CD4-positive, CD25-positive, alpha-beta regulatory T cell (primary cell): ENCODE measurements at regions not wholly inside any gene's neighbourhood (a gene's known extent, or its start where the extent isn't known, plus 50 kb on each side); places are given as distances from the start of the nearest gene placed in this dataset.
A peak's percentile ranks its signal among the peaks of the same experiment; 100 is the strongest.

Experiments
- ATAC-seq, 2 donors: fragments of 150-1000 bp; cut with Tn5 transposase; one replicate each; pipeline ENCODE4 v1.10.0; 2021; ENCODE audit warnings: low read depth in 2 of 2, moderate number of reproducible peaks in 2 of 2, moderate library complexity in 1 of 2
- DNase-seq, 3 donors: peaks; one replicate each; pipeline versions ENCODE4 v3.0.0 to v3.0.0-alpha.2; 2012 to 2022; ENCODE audit warnings: mixed read lengths in 1 of 3
- H3K27ac ChIP-seq: one replicate; pipeline ENCODE4 v1.7.0; 2013; ENCODE audit warnings: mild to moderate bottlenecking, low read length; ENCODE audit not compliant: insufficient read depth, poor library complexity, severe bottlenecking
- H3K27me3 ChIP-seq: one replicate; pipeline ENCODE4 v1.7.0; 2013; ENCODE audit warnings: low read length; ENCODE audit not compliant: control insufficient read depth, insufficient read depth
- H3K36me3 ChIP-seq: one replicate; pipeline ENCODE4 v1.7.0; 2013; ENCODE audit warnings: mild to moderate bottlenecking, low read length, moderate library complexity; ENCODE audit not compliant: control insufficient read depth, insufficient read depth
- H3K4me1 ChIP-seq: 2 replicates; pipeline ENCODE4 v1.7.0; 2013; ENCODE audit warnings: mild to moderate bottlenecking, low read length; ENCODE audit not compliant: insufficient read depth, control insufficient read depth, poor library complexity, severe bottlenecking
- H3K4me3 ChIP-seq: one replicate; pipeline ENCODE4 v1.7.0; 2013; ENCODE audit warnings: low read depth, mild to moderate bottlenecking, low read length, moderate library complexity
- H3K9me3 ChIP-seq, 2 experiments: 1 replicate in 1 of 2; 2 replicates in 1 of 2; pipeline ENCODE4 v1.7.0; 2013; ENCODE audit warnings: low read length in 2 of 2, mild to moderate bottlenecking in 1 of 2, moderate library complexity in 1 of 2; ENCODE audit not compliant: control insufficient read depth in 2 of 2
- H3K27ac Mint-ChIP-seq, 3 donors: one replicate each; pipeline ENCODE4 v1.8.0; 2020 to 2022; ENCODE audit warnings: mild to moderate bottlenecking in 3 of 3, mixed read lengths in 3 of 3, moderate library complexity in 2 of 3
- H3K27me3 Mint-ChIP-seq: one replicate; pipeline ENCODE4 v1.8.0; 2022; ENCODE audit warnings: mild to moderate bottlenecking, mixed read lengths
- H3K36me3 Mint-ChIP-seq: one replicate; pipeline ENCODE4 v1.8.0; 2020; ENCODE audit warnings: mixed read lengths
- H3K4me1 Mint-ChIP-seq, 4 donors: one replicate each; pipeline ENCODE4 v1.8.0; 2020 to 2022; ENCODE audit warnings: mixed read lengths in 4 of 4, mild to moderate bottlenecking in 1 of 4
- H3K4me3 Mint-ChIP-seq, 4 donors: one replicate each; pipeline ENCODE4 v1.8.0; 2020 to 2022; ENCODE audit warnings: mild to moderate bottlenecking in 4 of 4, mixed read lengths in 4 of 4, moderate library complexity in 3 of 4
- H3K9me3 Mint-ChIP-seq, 7 donors: one replicate each; pipeline ENCODE4 v1.8.0; 2020 to 2022; ENCODE audit warnings: mixed read lengths in 7 of 7, mild to moderate bottlenecking in 3 of 7, moderate library complexity in 2 of 7

- H3K36me3 ChIP-seq, result no peaks in the 10 kb centered on the region
- H3K9me3 ChIP-seq, result no peaks in the 10 kb centered on the region
- no peak overlapping the region for H3K4me3 ChIP-seq
- no peaks in the 10 kb centered on the region for H3K4me1 ChIP-seq
- H3K27ac ChIP-seq, result no peak overlapping the region
- ATAC-seq, result no peak
- H3K27me3 ChIP-seq, result no peaks in the 10 kb centered on the region
- Mint-ChIP-seq H3K27ac (no peak overlapping the region), H3K4me1 (peaks cover 0 to 8% (median 3%) of the 10 kb centered on the region in 4 donors), H3K9me3 (peaks cover 0 to 6% (median 0%) of the 10 kb centered on the region in 7 donors), H3K27me3 (peaks cover 6% of the 10 kb centered on the region), H3K4me3 (no peak overlapping the region), H3K36me3 (no peaks in the 10 kb centered on the region)
- DNase-seq, result peak in 1 of 3 donors; percentile 5
These were observed 73.3 kb downstream of the PTHLH start for GRCh38 chr12:27899151-27899661.

DNA sequence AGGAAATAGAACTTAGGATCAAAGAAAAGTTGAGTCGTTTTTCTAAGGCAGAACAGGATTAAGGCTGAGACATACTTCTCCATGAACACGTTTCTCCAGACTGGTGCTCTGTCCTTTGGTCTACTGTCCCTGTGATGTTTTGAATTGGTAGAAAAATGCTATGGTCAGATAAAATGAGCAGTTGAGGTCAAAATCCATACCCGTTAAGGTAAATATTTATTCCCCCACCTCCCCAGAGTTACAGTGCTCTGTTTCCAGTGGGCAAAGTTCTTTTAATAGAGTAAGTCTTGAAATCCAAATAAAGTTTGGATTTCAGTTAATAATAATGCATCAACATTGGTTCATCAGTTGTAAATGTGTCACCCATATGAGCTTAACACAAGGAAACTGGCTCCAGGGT, 74.5 kb downstream of the PTHLH start:
- H3K36me3 Mint-ChIP-seq, result no peaks in the 10 kb centered on the region
- H3K4me3 Mint-ChIP-seq, result no peak overlapping the region

DNA sequence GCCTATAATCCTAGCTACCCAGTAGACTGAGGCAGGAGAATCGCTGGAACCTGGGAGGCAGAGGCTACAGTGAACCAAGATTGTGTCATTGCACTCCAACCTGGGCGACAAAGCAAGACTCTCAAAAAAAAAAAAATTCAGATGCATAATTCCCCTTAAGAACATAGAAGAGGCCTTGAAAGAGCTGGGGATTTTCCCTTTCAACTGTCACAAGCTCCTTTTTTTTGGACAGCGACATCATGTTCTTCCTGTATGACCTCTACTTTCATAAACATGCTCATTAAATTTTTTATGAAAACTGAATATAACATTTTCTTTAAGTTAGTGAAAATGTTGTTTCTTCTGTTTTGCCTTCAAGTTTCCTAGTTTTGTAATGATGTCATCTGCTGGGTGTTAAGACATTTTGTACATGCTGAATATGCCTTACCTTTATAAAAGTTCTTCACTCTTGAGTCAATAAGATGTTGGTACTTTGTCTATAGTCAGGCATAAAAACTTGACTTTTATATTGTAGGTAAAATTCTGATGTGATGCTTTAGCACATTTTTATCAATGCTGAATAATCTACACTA, 76.0 kb downstream of the PTHLH start:
- Histone ChIP-seq H3K36me3 (no peaks in the 10 kb centered on the region), H3K27me3 (no peaks in the 10 kb centered on the region), H3K27ac (no peak overlapping the region), H3K4me1 (no peaks in the 10 kb centered on the region), H3K9me3 (no peaks in the 10 kb centered on the region), H3K4me3 (no peak overlapping the region)
- Mint-ChIP-seq H3K27me3 (peaks cover 6% of the 10 kb centered on the region), H3K4me1 (peaks cover 0 to 8% (median 5%) of the 10 kb centered on the region in 4 donors), H3K27ac (no peak overlapping the region), H3K9me3 (peaks cover 0 to 3% (median 0%) of the 10 kb centered on the region in 7 donors), H3K4me3 (no peak overlapping the region), H3K36me3 (no peaks in the 10 kb centered on the region)
- ATAC-seq (no peak), DNase-seq (no peak)

More for the DNA sequence above, 74.5 kb downstream of the PTHLH start:
- H3K27ac ChIP-seq, result no peak overlapping the region
- H3K4me1 ChIP-seq, result no peaks in the 10 kb centered on the region
- H3K36me3 ChIP-seq, result no peaks in the 10 kb centered on the region
- H3K4me3 ChIP-seq, result no peak overlapping the region
- Mint-ChIP-seq H3K9me3 (peaks cover 0 to 1% (median 0%) of the 10 kb centered on the region in 7 donors), H3K4me1 (peaks cover 0 to 8% (median 3%) of the 10 kb centered on the region in 4 donors), H3K27ac (peak overlapping the region in 1 of 3 donors; percentile 20), H3K27me3 (peaks cover 6% of the 10 kb centered on the region)
- DNase-seq (no peak), ATAC-seq (no peak)
- no peaks in the 10 kb centered on the region for H3K27me3 ChIP-seq
- no peaks in the 10 kb centered on the region for H3K9me3 ChIP-seq

GRCh38 chr12:27894309-27894708, 78.2 kb downstream of the PTHLH start:
- Mint-ChIP-seq H3K27me3 (peaks cover 6% of the 10 kb centered on the region), H3K27ac (no peak overlapping the region), H3K36me3 (no peaks in the 10 kb centered on the region), H3K9me3 (peaks cover 0 to 4% (median 0%) of the 10 kb centered on the region in 7 donors), H3K4me1 (peaks cover 0 to 8% (median 5%) of the 10 kb centered on the region in 4 donors), H3K4me3 (no peak overlapping the region)
- ATAC-seq, result no peak
- no peak overlapping the region for H3K27ac ChIP-seq
- H3K9me3 ChIP-seq, result no peaks in the 10 kb centered on the region
- H3K4me1 ChIP-seq, result no peaks in the 10 kb centered on the region
- no peak for DNase-seq
- no peak overlapping the region for H3K4me3 ChIP-seq
- H3K36me3 ChIP-seq, result no peaks in the 10 kb centered on the region
- no peaks in the 10 kb centered on the region for H3K27me3 ChIP-seq

DNA sequence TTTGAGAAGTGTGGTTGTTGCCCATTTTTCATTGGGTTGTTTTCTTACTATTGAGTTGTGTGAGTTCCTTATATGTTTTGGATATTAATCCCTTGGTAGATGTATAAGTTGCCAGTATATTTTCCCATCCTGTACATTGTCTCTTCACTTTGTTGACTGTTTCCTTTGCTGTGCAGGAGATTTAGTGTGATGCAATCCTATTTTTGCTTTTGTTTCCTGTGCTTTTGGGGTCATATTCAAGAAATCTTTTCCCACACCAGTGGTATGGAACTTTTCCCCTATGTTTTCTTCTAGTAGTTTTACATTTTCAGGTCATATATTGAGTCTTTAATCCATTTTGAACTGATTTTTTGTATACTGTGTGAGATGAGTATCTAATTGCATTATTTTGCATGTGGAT, 92.8 kb downstream of the PTHLH start:
- H3K27me3 Mint-ChIP-seq, result no peaks in the 10 kb centered on the region
- H3K9me3 Mint-ChIP-seq, result peaks cover 0 to 9% (median 1%) of the 10 kb centered on the region in 7 donors
- H3K27ac Mint-ChIP-seq, result no peak overlapping the region
- no peaks in the 10 kb centered on the region for H3K4me1 Mint-ChIP-seq
- no peaks in the 10 kb centered on the region for H3K27me3 ChIP-seq
- no peak overlapping the region for H3K27ac ChIP-seq
- DNase-seq (no peak), ATAC-seq (no peak)
- H3K4me1 ChIP-seq, result no peaks in the 10 kb centered on the region
- no peaks in the 10 kb centered on the region for H3K36me3 Mint-ChIP-seq
- no peaks in the 10 kb centered on the region for H3K9me3 ChIP-seq
- H3K4me3 Mint-ChIP-seq, result no peak overlapping the region
- H3K4me3 ChIP-seq, result no peak overlapping the region
- H3K36me3 ChIP-seq, result no peaks in the 10 kb centered on the region

DNA sequence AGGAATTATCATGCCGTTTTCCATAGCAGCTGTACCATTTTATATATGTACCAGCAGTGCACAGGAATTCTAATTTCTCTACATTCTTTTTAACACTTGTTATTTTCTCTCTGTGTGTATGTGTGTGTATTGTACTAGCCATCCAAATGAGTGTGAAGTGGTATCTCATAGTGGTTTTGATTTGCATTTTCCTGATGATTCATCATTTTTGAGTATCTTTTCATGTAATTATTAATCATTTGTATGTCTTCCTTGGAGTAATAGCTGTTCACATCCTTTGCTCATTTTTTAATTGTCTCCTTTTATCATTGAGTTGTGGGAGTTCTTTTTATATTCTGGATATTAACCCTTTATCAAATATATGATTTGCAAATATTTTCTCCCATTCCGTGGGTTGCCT, 95.6 kb upstream of the MANSC4 start:
- ATAC-seq (no peak), DNase-seq (no peak)
- Mint-ChIP-seq H3K4me3 (no peak overlapping the region), H3K27me3 (no peaks in the 10 kb centered on the region), H3K36me3 (no peaks in the 10 kb centered on the region), H3K9me3 (peaks cover 0 to 2% (median 1%) of the 10 kb centered on the region in 7 donors), H3K4me1 (peaks cover 9 to 10% (median 10%) of the 10 kb centered on the region in 4 donors), H3K27ac (peak overlapping the region in 1 of 3 donors; percentile 28)
- Histone ChIP-seq H3K36me3 (no peaks in the 10 kb centered on the region), H3K9me3 (no peaks in the 10 kb centered on the region), H3K4me1 (peaks cover 11% of the 10 kb centered on the region), H3K4me3 (no peak overlapping the region), H3K27me3 (no peaks in the 10 kb centered on the region), H3K27ac (no peak overlapping the region)

- Histone ChIP-seq H3K36me3 (no peaks in the 10 kb centered on the region), H3K27ac (no peak overlapping the region), H3K4me1 (peaks cover 15% of the 10 kb centered on the region), H3K27me3 (no peaks in the 10 kb centered on the region), H3K9me3 (no peaks in the 10 kb centered on the region), H3K4me3 (no peak overlapping the region)
- no peaks in the 10 kb centered on the region for H3K36me3 Mint-ChIP-seq
- peaks cover 0 to 3% (median 0%) of the 10 kb centered on the region in 7 donors for H3K9me3 Mint-ChIP-seq
- ATAC-seq (no peak), DNase-seq (no peak)
- no peak overlapping the region for H3K27ac Mint-ChIP-seq
- H3K27me3 Mint-ChIP-seq, result no peaks in the 10 kb centered on the region
- peaks cover 9 to 16% (median 13%) of the 10 kb centered on the region in 4 donors for H3K4me1 Mint-ChIP-seq
- H3K4me3 Mint-ChIP-seq, result no peak overlapping the region
These were observed 93.0 kb upstream of the MANSC4 start for GRCh38 chr12:27873010-27873409.

DNA sequence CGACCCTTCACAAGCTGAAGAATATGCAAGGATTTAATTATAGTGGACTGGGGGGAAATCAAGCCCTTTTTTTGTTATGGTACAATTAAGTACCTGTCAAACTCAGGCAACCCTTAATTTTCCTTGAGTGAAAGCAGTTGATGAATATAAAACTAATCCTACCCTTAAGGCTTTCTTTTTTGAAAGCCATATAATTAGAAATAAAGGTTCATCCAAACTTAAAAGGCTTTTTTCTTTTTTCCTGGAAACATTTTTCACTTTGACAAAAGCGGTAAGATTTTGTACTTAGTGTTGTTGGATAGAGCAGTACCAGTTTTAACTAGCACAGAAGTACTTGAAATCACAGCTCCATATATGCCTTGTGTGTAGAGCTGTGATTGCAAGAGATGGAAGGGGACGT, 91.9 kb upstream of the MANSC4 start:
- H3K4me3 Mint-ChIP-seq, result no peak overlapping the region
- no peak overlapping the region for H3K27ac ChIP-seq
- peaks cover 15% of the 10 kb centered on the region for H3K4me1 ChIP-seq
- DNase-seq (no peak), ATAC-seq (no peak)
- H3K9me3 Mint-ChIP-seq, result peaks cover 0 to 3% (median 0%) of the 10 kb centered on the region in 7 donors
- H3K27me3 Mint-ChIP-seq, result no peaks in the 10 kb centered on the region
- no peak overlapping the region for H3K27ac Mint-ChIP-seq
- H3K27me3 ChIP-seq, result no peaks in the 10 kb centered on the region
- peaks cover 9 to 16% (median 13%) of the 10 kb centered on the region in 4 donors for H3K4me1 Mint-ChIP-seq
- H3K36me3 ChIP-seq, result no peaks in the 10 kb centered on the region
- H3K9me3 ChIP-seq, result no peaks in the 10 kb centered on the region
- H3K4me3 ChIP-seq, result no peak overlapping the region
- no peaks in the 10 kb centered on the region for H3K36me3 Mint-ChIP-seq
